ENCODE measurements at regions not wholly inside any gene's neighbourhood (a gene's known extent, or its start where the extent isn't known, plus 50 kb on each side); places are given as distances from the start of the nearest gene placed in this dataset.
A peak's percentile ranks its signal among the peaks of the same experiment; 100 is the strongest.

- DNase-seq = peak; percentile 4
Measured at GRCh38 chr3:16810593-16811367, 74.0 kb upstream of the PLCL2 start.

- DNase-seq = no peak
Measured at GRCh38 chr3:16811950-16812349, 72.8 kb upstream of the PLCL2 start.

- DNase-seq = no peak
Measured at GRCh38 chr3:16813336-16813735, 71.4 kb upstream of the PLCL2 start.

GRCh38 chr3:16816048-16816780 is 68.5 kb upstream of the PLCL2 start:
- no peak for DNase-seq

- no peak for DNase-seq
Measured at GRCh38 chr3:16817197-16817596, 67.6 kb upstream of the PLCL2 start.

- DNase-seq = no peak
Measured at GRCh38 chr3:16818194-16818593, 66.6 kb upstream of the PLCL2 start.

- DNase-seq = no peak
Measured at GRCh38 chr3:16818945-16819344, 65.8 kb upstream of the PLCL2 start.

GRCh38 chr3:16820485-16820884 is 64.3 kb upstream of the PLCL2 start:
- DNase-seq = no peak

GRCh38 chr3:16821053-16821452 is 63.7 kb upstream of the PLCL2 start:
- DNase-seq = no peak

- DNase-seq = no peak
Measured at GRCh38 chr3:16824081-16824696, 60.6 kb upstream of the PLCL2 start.

- DNase-seq = no peak
Measured at GRCh38 chr3:16825617-16826204, 59.0 kb upstream of the PLCL2 start.

- DNase-seq = peak; percentile 74
Measured at GRCh38 chr3:16828815-16829214, 55.9 kb upstream of the PLCL2 start.

GRCh38 chr3:16831846-16832245 is 52.9 kb upstream of the PLCL2 start:
- DNase-seq = no peak

- DNase-seq = no peak
Measured at GRCh38 chr3:16834214-16834613, 50.5 kb upstream of the PLCL2 start.

- no peak for DNase-seq
Measured at GRCh38 chr3:16834753-16835152, 50.0 kb upstream of the PLCL2 start.
